Colon (tissue), 2 donors: ENCODE measurements at regions not wholly inside any gene's neighbourhood (a gene's known extent, or its start where the extent isn't known, plus 50 kb on each side); places are given as distances from the start of the nearest gene placed in this dataset.

Experiments used
- FAIRE-seq: peaks from 2 replicates; lab custom pipeline; 2012; peaks lifted over from hg19 to GRCh38; lab: Jason Lieb, UNC
- donor health status: control.
- donor health status: control.

DNA sequence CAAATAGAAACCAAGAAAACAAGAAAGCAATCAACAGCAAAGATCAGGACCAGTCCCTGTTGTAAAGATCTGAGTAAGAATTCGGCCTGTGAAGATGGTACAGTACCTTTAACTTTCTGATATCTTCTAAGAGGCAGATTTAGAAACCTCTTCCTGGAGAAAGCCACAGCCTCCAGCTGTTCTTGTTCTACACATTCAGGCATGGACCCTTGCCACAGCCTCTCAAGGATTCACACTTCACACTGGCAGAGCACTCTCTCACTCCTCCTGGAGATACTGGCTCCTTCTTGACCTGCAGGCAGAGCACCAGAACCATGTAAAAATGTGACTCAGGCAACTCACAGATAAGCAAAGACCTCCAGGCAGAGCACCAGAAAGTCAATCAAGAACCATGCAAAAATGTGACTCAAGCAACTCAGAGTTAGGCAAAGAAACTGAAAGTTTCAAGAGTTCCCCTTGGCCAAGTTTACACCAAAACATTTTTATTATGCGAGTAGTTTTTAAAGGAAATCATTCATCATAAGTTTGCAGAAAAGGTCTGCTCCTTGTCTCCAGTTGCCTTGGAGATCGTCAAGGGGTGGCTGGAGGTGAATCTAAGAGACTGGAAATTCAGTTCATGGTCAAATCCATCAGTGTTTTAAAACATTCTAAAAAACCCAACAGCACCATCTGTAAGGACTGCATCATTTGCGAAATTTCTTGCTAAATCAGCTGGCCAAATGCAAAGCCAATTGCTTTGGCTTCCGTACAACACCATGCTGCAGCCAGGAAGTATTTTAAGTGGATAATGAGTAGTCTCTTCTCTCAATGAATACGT, 119.3 kb upstream of the MDM1 start:
- no peak for FAIRE-seq

DNA sequence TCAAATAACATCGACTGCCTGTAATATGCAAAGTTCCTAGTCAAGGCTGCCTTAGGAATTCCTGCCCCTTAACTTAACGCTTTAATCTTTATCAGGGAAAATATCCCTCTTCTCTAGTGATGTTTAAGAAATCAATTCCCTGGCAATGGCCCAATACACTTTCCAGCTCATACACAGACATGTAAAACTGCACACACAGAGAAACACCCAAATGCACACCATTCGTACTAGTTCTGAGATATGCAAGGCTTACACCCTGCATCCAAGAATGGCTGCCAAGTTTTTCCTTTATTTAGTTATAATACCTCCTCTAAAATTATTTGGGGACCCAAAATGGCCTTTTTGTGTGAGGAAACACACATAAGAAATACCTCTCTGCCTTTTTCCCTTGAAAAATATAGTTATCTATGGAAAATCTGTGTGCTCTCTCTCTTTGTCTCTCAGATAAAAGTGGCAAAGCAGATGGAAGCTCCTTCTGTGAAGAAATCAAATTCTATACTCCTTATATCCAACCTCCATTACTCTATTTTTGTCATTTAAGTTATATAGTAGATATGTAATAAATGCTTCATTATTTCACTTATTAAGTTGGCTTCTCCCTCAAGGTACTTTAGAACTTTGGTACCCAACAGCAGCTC, 120.0 kb upstream of the MDM1 start:
- no peak for FAIRE-seq

DNA sequence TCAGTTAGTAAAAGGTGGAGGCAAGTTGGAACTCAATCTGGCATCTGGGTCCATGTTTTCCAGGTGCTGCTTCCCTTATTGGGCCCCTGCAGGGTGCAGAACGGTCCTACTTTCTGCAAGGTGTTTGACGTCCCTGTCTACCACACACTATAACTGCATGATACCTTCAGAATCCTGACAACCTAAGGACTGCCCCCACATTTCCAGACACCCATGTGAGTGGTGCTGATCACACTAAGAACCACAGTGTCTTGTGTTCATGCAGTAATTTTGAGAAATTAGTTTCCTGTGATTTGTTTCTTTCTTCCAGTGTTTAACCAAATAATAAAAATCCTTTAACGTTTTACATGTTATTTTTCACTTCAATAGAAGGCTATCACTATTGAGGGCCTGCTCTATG, 121.1 kb upstream of the MDM1 start:
- no peak for FAIRE-seq

DNA sequence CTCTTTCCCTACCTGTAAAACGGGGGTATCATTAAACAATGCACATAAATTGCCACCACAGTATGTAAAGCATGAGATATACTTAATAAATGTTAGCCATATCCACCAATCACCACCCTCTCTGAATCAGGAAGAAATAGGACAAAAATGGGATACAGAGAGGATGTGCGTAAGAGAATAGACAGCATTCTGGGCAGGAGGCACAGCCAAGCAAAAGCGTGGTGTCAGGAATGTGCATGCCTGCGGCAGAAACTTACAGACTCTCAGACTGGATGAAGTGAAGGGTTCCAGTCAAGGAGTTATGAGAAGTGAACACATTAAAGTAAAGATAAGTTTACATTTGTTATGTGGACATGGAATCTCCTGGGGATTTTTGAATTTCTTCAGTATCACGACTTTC, 121.7 kb upstream of the MDM1 start:
- FAIRE-seq, result no peak

DNA sequence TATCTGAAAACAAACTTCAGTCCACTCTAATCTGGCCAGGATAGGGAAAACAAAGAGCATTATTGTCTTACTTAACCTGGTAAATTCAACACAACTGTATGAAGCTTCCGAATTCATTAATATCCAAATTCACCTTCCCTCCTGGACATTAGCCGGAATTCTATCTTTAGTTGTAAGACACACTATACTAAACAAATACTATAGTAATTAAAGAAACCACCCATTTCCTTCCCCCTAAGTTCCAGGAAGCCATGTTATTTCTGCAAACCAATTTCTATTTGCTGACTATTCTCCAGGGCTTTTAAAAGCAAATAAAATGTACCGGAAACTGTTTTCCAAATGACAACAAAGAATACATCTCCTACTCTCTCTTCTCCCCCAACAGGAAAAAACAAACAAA, 122.7 kb upstream of the MDM1 start:
- no peak for FAIRE-seq

DNA sequence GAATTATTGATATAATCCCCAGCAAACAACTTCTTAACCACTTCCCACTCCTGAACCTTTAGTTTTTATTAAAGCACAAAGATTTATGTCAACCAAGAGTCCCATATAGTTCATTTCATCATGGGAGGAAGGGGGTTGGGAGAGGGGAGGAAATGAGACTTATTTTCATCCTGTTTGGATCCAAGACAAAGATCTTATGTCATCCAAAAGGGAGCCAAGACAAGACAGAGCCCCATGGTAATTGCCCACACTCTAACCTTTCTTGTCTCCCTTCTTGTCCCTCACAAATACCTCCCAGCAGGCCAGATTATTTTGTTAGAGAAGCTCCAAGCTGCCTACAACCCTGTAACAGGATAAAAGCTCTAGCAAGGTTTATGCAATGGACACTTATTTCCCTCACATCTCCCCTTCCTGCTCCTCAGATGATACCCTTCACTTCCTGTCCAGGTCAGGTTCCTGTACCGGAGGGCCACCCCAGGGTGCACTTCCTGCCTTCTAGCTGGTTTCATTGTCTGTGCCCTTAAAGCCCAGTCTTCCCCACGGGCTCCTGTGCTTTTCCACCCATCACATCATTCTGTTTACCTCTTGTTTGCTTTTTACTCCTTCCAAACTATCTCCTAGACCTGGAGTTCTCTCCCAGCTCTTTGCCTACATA, 123.7 kb upstream of the MDM1 start:
- no peak for FAIRE-seq

DNA sequence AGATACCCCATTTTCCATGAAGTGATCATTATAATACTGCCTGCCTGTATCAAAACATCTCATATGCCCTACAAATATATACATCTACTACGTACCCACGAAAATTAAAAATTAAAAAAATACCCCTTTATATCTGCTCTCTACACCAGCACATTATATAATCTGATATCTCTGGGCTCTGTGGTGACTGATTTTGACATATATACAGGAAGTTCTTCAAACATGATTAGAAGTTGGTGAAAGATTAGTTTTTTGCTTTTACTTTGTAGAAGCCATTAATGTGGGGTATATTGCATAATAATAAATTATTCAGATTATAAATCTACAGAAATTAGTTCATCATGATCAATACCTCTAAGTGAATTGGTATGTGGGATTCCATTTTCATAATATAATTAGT, 126.7 kb upstream of the MDM1 start:
- no peak for FAIRE-seq

DNA sequence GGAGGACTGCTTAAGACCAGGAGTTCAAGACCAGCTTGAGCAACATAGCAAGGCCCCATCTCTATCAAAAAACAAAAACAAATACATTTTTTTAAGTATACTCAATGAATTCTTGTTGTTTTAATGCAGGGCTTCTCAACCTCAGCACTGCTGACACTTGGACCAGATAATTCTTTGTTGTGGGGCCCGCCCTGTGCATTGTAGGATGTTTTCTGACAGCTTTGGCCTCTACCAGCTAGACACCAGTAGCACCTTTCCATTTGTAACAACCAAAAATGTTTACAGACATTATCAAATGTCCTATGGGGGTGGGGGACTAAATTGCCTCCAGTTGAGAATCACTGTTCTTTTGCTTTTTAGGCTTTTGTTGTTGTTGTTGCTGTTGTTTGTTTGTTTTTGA, 128.1 kb upstream of the MDM1 start:
- no peak for FAIRE-seq

DNA sequence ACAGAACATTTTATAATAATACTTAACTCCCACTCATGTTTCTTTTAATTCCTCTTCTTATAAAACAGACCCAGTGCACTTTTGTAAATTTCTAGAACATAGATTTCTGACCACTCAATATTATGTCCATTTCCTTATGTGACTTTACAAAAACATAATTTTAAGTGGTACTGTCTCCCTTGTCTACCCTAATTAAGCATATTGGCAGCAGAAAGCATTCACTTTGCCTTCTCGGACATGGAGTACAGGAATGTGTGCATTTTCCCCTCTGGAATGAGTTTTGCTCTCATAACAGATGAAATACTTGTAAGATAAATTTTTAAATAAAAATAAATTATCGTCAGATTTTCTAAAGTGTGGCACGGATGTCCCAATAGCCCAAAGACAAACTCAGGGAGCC, 129.5 kb upstream of the MDM1 start:
- FAIRE-seq, result no peak

DNA sequence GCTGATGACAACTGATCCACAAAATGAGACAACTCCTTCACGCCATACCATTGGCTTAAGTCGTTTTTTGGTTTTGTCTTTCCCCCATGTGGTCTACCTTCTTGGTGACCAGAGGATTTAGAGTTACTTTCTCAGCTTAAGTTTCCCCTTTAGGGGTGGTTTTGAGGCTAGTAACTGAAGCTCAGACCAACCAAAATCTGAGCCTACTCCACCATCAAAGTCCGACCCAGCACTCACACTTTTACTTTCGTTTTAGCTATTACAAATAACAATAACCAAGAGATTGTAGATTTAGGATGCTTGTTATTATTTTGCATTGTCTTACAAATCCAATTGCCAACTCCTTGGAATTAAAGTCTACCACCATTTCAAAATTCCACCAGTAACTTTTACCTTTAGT, 130.6 kb upstream of the MDM1 start:
- FAIRE-seq, result no peak

DNA sequence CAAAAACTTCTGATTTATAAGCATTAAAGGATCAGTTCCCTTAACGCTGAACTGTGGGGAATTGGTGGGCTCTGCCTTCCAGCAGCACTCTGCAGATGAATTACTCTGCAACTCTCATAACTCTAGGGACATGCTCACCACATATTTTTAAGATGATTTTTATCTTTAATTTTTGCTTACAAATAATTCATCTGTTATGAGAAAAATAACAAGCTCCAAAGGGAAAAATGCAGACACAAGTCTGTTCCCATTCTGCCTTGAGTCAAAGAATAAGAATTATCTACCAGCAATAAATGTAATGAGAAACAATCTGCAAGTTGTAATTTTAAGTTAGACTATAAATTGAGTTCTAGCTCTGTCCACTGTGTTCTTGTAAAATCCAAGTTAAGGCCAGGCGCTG, 133.1 kb upstream of the MDM1 start:
- no peak for FAIRE-seq

DNA sequence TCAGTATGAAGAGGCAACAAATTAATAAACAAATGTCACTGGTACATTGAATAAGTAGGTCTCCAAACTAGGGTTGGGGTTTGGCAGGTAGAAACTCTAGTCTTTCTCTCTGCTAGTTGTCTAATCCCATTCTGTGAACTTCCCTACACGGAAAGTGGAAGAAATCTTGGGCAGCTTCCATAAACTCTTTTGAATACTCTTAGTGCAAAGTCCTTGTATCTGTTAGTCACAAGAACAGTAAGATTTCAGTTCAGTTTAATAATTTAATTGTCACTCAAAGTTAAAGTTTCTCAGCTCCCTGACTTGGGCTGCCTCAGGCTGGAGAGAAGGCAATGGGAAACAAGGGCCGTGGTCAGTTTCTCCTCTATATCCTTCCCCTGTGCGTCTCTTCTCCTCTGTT, 135.4 kb upstream of the MDM1 start:
- no peak for FAIRE-seq

DNA sequence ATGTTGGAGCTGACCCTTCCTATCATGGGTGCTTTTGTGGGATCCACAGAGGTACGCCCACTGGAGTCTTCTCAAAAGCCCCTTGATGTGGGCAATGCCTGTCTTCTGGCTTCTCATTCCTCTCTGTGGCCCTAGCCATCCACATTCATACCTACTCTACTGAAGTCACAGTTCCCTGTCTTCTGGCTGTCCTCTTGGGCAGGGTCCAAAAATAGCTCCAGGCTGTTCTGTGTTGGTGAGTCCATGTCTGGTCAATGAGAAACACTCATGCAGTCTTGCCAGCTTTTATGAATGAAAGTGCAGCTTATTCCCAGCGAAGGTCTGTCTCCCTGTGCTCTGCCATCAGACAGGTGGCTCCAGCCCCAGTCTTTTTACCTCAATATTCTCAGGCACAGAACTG, 135.9 kb upstream of the MDM1 start:
- FAIRE-seq, result no peak

DNA sequence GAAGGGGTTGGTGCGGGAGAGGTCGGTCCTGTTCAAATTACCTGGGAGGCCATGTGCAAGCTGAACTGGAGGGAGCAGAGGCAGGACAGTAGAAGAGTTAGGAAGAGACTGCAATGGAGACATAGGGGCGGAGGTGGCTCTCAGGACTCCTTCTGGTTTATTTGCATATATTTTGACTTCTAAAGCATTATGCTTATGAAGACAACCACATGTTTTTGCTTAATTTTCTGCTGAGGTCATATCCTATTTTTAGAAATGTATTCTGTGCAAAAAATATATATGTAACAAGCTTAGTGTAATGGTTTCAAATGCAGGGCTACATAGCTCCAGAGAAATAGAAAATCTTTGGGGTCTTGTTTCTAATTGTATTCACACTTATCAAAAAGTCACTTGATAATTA, 137.0 kb upstream of the MDM1 start:
- no peak for FAIRE-seq

DNA sequence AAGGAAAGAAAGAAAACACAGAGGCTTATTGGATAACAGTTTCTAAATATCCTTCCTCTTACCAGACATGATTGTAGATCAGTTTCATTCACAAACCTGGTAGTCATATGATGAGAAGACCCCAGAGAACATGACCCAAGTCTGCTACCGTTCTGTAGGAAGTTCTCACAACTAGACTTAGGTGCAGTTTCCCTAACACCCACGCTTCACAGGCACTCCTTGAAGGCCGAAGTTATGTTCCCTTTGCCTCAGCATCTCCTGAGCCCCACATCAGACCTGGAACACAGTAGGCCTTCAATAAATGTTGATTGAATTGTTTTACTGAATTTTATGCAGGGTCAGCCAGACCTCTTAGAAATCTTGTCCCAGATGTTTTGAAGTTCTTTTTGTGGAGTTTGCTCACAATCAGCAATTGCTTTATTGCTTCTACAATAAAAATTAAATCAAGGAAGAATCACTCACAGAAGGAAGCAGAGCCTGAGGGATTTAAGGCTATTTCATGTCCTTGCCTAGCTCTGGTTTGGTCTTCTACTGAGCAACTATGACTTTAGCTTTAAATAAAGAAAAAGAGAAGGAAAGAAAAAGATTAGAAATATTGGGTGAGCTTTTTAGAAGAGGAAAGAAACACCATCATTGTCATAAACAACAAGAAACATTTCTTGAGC, 138.6 kb upstream of the MDM1 start:
- FAIRE-seq, result no peak

DNA sequence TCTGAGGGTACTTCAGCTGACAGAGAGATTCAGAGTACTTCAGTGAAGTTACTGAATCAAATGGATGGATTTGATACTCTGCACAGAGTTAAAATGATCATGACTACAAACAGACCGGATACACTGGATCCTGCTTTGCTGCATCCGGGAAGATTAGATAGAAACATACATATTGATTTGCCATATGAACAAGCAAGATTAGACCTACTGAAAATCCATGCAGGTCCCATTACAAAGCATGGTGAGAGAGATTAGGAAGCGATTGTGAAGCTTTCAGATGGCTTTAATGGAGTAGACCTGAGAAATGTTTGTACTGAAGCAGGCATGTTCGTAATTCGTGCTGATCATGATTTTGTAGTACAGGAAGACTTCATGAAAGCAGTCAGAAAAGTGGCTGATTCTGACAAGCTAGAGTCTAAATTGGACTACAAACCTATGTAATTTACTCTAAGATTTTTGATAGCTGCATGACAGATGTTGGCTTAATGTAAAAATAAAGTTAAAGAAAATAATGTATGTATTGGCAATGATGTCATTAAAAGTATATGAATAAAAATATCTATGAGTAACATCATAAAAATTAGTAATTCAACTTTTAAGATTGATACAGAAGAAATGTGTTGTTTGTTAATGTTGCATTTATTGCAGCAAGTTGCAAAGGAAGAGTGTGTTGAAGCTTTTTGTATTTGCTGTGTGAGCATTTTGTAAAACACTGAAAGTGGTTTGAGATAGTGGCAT, 136.1 kb upstream of the RAP1B start:
- FAIRE-seq, result no peak

DNA sequence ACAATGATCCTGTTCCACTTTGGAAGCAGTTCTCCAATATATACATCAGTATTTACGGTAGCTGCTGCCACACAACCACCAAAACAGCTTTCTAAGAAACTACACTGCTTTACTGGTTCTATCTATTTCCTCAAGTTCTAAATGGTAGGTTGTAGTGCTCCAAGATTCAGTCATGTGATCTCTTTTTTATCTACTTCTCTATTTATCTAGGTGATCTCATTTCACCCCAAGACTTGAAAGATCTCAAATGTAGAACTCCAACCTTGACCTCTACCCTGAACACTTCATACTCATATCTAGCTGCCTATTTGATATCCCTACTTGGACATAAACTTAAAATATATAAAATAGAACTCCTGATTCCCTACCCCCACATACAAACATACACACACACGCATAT, 133.9 kb upstream of the RAP1B start:
- FAIRE-seq, result no peak

DNA sequence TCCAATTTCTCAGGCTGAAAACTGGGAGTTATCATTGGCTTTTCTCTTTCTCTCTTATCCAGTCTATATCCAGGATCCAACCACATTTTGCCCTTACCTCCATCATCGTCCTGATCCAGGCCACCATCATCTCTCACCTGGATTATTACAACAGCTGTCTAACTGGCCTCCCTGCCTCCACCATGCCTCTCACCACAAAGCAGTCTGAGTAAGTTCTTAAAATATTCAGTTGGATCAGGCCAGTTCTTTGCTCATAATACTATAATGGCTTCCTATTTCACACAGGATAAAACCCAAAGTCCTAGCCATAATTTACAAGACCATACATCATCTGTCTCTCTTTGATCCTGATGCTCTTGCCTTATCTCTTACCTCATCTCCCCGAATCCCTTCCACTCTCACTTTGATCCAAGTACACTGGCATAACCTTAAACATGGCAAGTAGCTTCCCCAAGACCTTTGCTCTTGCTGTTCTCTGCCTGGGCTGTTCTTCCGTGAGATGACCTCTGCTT, 133.4 kb upstream of the RAP1B start:
- no peak for FAIRE-seq

DNA sequence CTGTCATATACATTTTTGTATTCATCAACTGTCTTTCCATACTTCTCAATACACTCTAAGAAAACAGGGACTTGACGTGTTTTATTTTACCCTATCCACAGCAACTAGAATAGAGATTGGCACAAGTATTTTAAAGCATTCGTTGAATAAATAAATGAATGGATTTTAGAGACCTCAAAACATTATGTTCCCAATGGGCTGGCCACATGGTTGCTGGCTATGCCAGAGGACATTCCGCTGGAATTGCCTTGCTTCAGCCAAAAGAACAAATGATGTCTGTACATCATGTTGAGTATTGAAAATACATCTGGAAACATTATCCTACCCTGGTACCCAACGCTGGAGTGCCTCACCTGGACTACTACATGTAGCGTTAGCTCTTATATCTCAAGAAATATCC, 132.8 kb upstream of the RAP1B start:
- FAIRE-seq, result no peak

DNA sequence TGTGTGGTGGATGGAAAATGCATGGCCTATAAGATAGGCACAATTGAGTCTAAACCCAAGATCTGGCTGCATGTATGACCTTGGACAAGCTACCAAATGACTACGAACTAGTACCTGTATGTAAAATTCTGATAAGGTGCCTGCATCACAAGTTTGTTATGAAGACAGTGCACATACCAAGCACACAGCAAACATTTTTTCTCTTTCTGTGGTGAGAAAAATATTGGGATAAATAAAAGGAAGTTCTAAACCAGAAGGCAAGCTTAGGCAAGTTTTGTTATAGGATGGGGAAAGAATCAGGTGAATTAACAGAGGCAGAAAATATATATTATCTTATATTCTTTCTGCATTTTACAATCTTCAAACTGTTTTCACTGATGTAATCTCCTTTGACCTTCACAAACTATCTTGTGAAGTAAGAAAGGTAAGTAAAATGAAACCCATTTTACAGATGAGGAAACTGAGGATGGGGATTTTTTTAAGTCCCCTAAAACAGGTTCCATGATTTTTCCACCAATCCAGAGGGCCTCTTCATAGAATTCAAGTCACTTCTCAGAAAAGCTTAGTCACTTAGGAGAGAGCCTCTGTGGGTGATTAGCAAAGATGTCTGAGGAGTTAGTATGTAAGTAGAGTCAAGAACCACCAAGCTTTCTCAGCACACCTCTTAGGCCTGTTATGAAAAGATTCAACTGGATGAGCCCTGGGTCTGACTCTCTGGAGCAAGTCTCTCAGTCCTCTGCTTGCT, 132.0 kb upstream of the RAP1B start:
- no peak for FAIRE-seq

DNA sequence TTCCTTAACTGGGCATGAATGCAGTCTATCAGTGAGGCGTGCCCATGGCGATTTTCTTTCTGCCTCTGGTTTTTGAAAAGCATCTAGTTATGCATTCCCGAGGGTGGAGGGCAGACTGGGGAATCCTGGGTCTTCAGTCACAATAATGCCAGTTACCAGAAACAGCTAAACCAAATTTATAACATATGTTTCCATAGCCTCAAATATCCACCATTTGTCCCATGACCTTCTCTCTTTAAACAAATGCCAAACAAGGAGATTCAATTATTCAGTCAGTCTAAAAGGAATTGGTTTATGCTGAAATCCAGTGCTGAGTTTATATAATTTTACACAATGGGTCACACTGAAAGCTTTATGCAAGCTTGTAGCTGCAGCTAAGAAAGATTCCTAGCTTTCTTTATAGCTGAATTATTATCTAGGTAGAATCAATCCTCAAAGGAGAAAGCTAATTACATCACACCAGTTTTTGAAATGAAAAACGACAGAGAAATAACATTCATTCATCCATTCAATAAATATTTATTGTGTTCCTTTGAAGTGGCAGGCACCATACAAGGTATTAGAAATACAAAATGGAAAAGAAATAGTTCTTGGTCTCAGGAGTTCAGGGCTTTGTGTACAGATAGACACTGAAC, 131.3 kb upstream of the RAP1B start:
- no peak for FAIRE-seq
